Activated CD4-positive, alpha-beta T cell treated with anti-CD3 and anti-CD28 coated beads for 36 hours (primary cell): ENCODE measurements at regions not wholly inside any gene's neighbourhood (a gene's known extent, or its start where the extent isn't known, plus 50 kb on each side); places are given as distances from the start of the nearest gene placed in this dataset.
A peak's percentile ranks its signal among the peaks of the same experiment; 100 is the strongest.

Source experiments
- ATAC-seq: fragments of 200-7000 bp; cut with Tn5 transposase; one replicate; pipeline ENCODE4 v1.10.0; 2021; ENCODE audit warnings: mild to moderate bottlenecking, moderate library complexity
- CTCF ChIA-PET: fragments of 350-600 bp; sonication (Branson Sonifier 250); formaldehyde crosslinking; loops from one replicate; lab custom pipeline; 2021; ENCODE audit warnings: antibody characterized with exemption; lab: Charles Lee
- POLR2A ChIA-PET: fragments of 350-600 bp; sonication (Branson Sonifier 250); formaldehyde crosslinking; loops from one replicate; lab custom pipeline; 2021; ENCODE audit warnings: antibody characterized with exemption, inconsistent platforms; lab: Charles Lee
- DNase-seq: peaks from one replicate; pipeline ENCODE4 v3.0.0-alpha.2; 2020
- H3K27ac Mint-ChIP-seq: one replicate; pipeline ENCODE4 v1.8.0; 2021; ENCODE audit warnings: mixed read lengths
- H3K27me3 Mint-ChIP-seq: one replicate; pipeline ENCODE4 v1.8.0; 2021; ENCODE audit warnings: mixed read lengths
- H3K36me3 Mint-ChIP-seq: one replicate; pipeline ENCODE4 v1.8.0; 2021; ENCODE audit warnings: low read depth, mixed read lengths
- H3K4me1 Mint-ChIP-seq: one replicate; pipeline ENCODE4 v1.8.0; 2021; ENCODE audit warnings: mixed read lengths
- H3K4me3 Mint-ChIP-seq: one replicate; pipeline ENCODE4 v1.8.0; 2021; ENCODE audit warnings: mild to moderate bottlenecking, moderate library complexity, mixed read lengths
- H3K9me3 Mint-ChIP-seq: one replicate; pipeline ENCODE4 v1.8.0; 2021; ENCODE audit warnings: low read depth, mixed read lengths
- intact Hi-C, 2 experiments: fragments of 100-400 bp; cut with DNase I in 1 of 2; cut with micrococcal nuclease in 1 of 2; formaldehyde crosslinking; loops; one replicate each; pipeline versions ENCODE4 v1.14.2 to v1.15.1; 2022 to 2024; cut with DNase I, micrococcal nuclease

DNA sequence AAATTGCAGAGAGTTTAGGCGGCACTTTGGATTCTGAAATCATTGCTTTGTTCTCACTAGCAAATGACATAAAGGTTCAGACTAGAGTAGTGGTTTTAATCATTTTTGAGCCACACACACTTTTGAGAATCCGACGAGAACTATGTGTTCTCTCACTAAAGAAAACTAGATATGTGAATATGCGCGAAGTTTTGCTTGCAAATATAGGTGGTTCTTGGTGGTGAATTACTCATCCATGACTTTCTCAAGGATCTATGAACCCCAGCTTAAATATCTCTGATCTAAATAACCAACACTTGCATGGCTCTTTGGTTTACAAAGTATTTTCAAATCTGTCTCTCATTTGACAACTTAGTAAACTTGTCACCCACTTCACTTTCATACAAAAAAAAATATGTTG, 54.8 kb downstream of the NOG start:
- Mint-ChIP-seq H3K4me3 (no peak overlapping the region), H3K36me3 (no peaks in the 10 kb centered on the region), H3K27me3 (no peaks in the 10 kb centered on the region), H3K27ac (no peak overlapping the region), H3K9me3 (no peaks in the 10 kb centered on the region), H3K4me1 (peaks cover 6% of the 10 kb centered on the region)
- no peak for ATAC-seq
- CTCF ChIA-PET: interaction anchor here (1.4 kb wide), 1 partner anchor 55 kb away, joined by 4 read pairs; the partner anchor contains the start of gene NOG
- DNase-seq: no peak
- intact Hi-C loops: no loop called here
- POLR2A ChIA-PET: interaction anchor here (0.6 kb wide), 1 partner anchor 34 kb away, joined by 3 read pairs; no protein-coding TSS in a partner anchor

DNA sequence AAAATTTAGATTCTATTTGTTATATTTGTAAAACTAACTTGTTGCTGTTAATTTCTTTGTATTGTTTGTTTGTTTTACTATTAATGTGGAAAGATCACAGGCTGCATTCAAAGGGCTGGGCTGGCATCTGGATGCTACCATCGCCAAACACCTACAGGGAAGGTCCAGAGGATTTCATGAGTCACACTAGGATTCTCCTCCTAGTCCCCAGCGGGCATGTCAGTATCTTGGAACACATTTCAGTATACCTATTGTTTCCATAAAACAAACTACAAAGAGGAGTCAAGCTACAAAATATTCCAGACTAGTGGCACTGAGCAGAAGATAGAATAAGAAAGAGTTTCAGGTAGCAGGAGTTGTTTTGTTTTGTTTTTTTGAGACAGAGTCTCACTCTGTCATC, 55.3 kb downstream of the NOG start:
- intact Hi-C loops: no loop called here
- Mint-ChIP-seq H3K27ac (no peak overlapping the region), H3K36me3 (no peaks in the 10 kb centered on the region), H3K27me3 (no peaks in the 10 kb centered on the region), H3K9me3 (no peaks in the 10 kb centered on the region), H3K4me1 (peaks cover 11% of the 10 kb centered on the region), H3K4me3 (no peak overlapping the region)
- POLR2A ChIA-PET: no interaction called here
- CTCF ChIA-PET: no interaction called here
- DNase-seq: no peak
- ATAC-seq: no peak

DNA sequence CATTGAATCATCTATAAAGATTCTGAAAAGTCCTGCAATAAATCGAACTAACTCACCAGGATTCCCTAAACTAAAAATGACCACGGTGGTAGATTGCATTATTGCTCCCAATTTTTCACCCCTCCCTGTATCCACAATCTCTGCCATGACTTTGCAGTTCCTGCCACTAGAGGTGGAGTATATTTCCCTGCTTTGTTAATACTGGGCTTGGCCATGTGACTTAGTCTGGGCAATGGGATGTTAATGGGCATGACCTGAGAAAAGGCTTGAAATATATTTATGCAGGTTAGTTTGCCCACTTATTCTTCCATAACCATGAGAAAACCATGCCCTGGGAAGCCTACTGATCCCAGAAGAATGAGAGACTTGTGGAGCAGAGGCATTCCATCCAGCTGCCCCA, 59.1 kb downstream of the NOG start:
- Mint-ChIP-seq H3K36me3 (no peaks in the 10 kb centered on the region), H3K9me3 (no peaks in the 10 kb centered on the region), H3K27me3 (no peaks in the 10 kb centered on the region), H3K27ac (no peak overlapping the region), H3K4me1 (peaks cover 12% of the 10 kb centered on the region), H3K4me3 (no peak overlapping the region)
- no peak for ATAC-seq
- CTCF ChIA-PET: interaction anchor here (0.9 to 2.9 kb wide), 7 partner anchors 15 to 153 kb away, joined by 3 to 22 read pairs (median 6); partner anchors contain the start of gene NOG
- POLR2A ChIA-PET: no interaction called here
- no peak for DNase-seq
- intact Hi-C loops: no loop called here

DNA sequence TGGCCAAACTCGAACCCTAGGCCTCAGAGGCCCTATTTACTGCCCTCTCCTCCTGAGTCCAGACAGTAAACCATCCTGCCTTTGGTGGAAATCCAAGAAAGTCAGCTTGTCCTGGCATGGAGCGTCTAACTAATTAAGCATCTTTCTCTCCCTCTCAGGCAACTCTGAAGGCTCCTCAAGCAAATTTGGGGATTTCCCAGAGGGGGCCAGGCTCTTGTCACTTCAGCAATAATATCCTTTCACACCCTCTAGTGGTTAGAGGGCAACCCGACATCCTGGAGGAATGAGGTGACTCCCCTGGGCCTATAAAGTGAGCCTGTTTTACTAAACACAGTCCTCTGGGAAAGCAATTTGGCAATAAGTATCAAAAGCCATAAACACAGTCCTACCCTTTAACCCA, 60.4 kb downstream of the NOG start:
- peaks cover 6% of the 10 kb centered on the region for H3K4me1 Mint-ChIP-seq
- no peak overlapping the region for H3K27ac Mint-ChIP-seq
- H3K9me3 Mint-ChIP-seq: no peaks in the 10 kb centered on the region
- peak; percentile 79 for DNase-seq
- H3K4me3 Mint-ChIP-seq: no peak overlapping the region
- peak; percentile 98 for ATAC-seq
- no peaks in the 10 kb centered on the region for H3K36me3 Mint-ChIP-seq
- intact Hi-C loops: loop anchor here (1.0 to 2.0 kb wide), 4 partner anchors 61 to 155 kb away; no protein-coding TSS in a partner anchor
- POLR2A ChIA-PET: no interaction called here
- H3K27me3 Mint-ChIP-seq: no peaks in the 10 kb centered on the region
- CTCF ChIA-PET: interaction anchor here (0.6 to 2.9 kb wide), 15 partner anchors 12 to 1022 kb away, joined by 3 to 22 read pairs (median 3); partner anchors contain the start of gene NOG

DNA sequence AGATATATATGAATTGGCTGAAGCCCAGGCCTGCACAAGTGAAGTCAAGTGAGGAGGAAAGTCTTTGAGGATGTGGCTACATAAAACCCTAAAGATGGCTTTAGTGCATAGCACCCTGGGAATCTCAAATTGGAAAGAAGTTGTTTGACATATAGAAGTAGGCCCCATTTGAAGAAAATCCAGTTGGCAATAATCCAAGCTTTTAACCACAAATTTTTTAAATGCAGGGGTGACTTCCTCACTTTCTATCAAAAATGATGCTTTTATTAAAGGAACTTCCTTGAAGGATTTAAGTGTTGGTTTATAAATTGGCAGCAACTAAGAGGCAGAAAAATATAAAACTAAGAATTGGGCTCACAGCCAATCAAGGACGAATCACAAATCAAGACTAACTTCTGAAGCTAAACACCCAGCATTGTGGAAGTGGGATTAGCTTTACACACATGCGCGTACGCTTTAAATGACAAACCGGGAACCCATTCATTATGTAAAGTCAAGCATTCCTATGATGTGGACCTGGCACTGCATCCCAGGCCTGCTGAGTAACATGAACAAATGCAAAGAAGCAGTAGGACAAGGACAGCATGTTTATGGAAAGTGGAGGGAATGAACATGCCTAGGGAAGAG, 63.3 kb downstream of the NOG start:
- H3K36me3 Mint-ChIP-seq: no peaks in the 10 kb centered on the region
- ATAC-seq (no peak), DNase-seq (no peak)
- H3K27ac Mint-ChIP-seq: no peak overlapping the region
- intact Hi-C loops: no loop called here
- no peaks in the 10 kb centered on the region for H3K9me3 Mint-ChIP-seq
- CTCF ChIA-PET: interaction anchor here (0.6 to 2.7 kb wide), 7 partner anchors 17 to 1296 kb away, joined by 3 to 11 read pairs (median 3); no protein-coding TSS in a partner anchor
- POLR2A ChIA-PET: no interaction called here
- H3K4me3 Mint-ChIP-seq: no peak overlapping the region
- H3K4me1 Mint-ChIP-seq: peaks cover 6% of the 10 kb centered on the region
- H3K27me3 Mint-ChIP-seq: no peaks in the 10 kb centered on the region

DNA sequence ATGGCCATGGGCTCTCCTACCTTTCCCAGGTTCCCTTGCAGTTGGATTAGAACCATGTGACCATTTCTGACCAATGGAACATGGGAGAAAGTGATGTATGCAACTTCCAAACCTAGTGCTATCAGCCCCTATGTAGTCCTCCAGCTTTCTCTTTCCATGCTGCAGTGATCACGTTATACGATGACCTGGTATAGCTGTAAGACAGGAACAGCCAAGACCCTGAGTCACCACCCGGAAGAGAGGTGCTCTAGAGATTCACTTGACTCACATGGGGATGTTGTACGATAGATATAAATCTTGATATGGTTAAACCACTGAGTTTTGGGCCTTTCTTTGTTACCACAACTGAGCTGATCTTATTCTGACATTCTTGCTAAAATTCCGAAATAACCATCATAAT, 65.1 kb downstream of the NOG start:
- Mint-ChIP-seq H3K27me3 (no peaks in the 10 kb centered on the region), H3K4me3 (no peak overlapping the region), H3K4me1 (peaks cover 2% of the 10 kb centered on the region), H3K27ac (no peak overlapping the region), H3K36me3 (no peaks in the 10 kb centered on the region), H3K9me3 (no peaks in the 10 kb centered on the region)
- ATAC-seq (peak; percentile 41), DNase-seq (no peak)
- POLR2A ChIA-PET: no interaction called here
- intact Hi-C loops: no loop called here
- CTCF ChIA-PET: no interaction called here

DNA sequence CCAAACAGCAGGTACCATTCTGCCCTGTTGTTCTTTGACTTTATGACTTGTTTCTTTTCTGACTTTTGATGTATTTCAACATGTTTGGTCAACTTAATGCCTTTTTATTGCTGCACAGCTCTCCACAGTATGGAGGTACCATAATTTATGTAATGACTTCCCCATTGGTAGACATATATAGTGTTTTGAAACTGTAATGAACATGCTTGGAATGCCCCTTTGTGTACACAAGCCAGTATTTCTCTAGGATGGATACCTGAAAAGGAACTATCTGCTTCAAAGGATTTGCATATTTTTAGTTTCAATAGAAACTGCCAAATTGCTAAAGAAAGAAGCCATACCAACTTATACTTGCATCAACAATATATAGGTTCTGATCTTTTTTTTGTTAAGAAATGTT, 66.1 kb downstream of the NOG start:
- ChIA-PET POLR2A (no interaction called here), CTCF (no interaction called here)
- DNase-seq (no peak), ATAC-seq (no peak)
- Mint-ChIP-seq H3K4me3 (no peak overlapping the region), H3K36me3 (no peaks in the 10 kb centered on the region), H3K27me3 (no peaks in the 10 kb centered on the region), H3K9me3 (no peaks in the 10 kb centered on the region), H3K27ac (no peak overlapping the region), H3K4me1 (no peaks in the 10 kb centered on the region)
- intact Hi-C loops: no loop called here

DNA sequence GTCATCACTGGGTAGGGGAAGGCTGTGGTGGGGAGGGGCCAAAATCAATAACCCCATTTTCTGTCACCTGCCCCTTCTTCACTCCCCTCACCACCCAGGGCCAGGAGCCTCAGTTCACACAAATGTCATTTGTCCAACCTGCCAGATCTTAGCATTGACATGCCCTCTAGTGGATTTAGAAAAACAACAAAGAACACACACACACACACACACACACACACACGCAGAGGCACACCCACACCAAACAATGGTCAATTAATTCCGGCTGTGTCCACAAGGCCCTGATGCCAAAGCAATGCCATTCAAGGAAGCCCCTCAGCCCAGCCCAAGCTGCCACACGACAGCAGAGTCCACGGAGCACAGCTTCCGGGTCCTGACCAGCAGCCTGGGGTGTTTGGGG, 68.4 kb downstream of the NOG start:
- Mint-ChIP-seq H3K27me3 (peaks cover 1% of the 10 kb centered on the region), H3K9me3 (no peaks in the 10 kb centered on the region), H3K4me1 (no peaks in the 10 kb centered on the region), H3K4me3 (no peak overlapping the region), H3K36me3 (no peaks in the 10 kb centered on the region), H3K27ac (no peak overlapping the region)
- ATAC-seq: no peak
- CTCF ChIA-PET: interaction anchor here (0.8 to 1.0 kb wide), 2 partner anchors 17 to 58 kb away, joined by 3 to 4 read pairs; no protein-coding TSS in a partner anchor
- POLR2A ChIA-PET: no interaction called here
- intact Hi-C loops: no loop called here
- DNase-seq: no peak

DNA sequence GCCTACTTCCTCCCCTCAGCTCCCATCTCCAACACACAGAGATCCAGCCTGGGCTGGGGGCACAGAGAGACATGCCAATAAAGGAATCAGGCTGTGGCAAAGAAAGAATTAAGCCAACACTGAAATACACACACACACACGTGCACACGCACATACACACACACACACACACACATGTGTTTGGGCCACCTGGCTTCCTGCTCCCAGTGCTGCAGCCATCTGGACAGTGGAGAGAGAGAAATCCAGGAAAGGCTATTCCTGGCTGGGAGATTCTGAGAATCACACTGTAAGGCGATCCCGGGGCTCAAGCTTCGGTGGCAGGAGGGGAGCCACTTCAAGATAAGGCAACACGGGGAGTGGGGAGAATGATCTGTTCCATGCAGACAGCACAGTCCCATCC, 72.4 kb downstream of the NOG start:
- DNase-seq: no peak
- no peaks in the 10 kb centered on the region for H3K36me3 Mint-ChIP-seq
- no peaks in the 10 kb centered on the region for H3K9me3 Mint-ChIP-seq
- ChIA-PET CTCF (interaction anchor here (0.9 to 1.2 kb wide), 2 partner anchors 9 to 11 kb away, joined by 3 read pairs; no protein-coding TSS in a partner anchor), POLR2A (no interaction called here)
- no peak overlapping the region for H3K4me3 Mint-ChIP-seq
- no peaks in the 10 kb centered on the region for H3K4me1 Mint-ChIP-seq
- peaks cover 3% of the 10 kb centered on the region for H3K27me3 Mint-ChIP-seq
- no peak for ATAC-seq
- intact Hi-C loops: no loop called here
- H3K27ac Mint-ChIP-seq: no peak overlapping the region

DNA sequence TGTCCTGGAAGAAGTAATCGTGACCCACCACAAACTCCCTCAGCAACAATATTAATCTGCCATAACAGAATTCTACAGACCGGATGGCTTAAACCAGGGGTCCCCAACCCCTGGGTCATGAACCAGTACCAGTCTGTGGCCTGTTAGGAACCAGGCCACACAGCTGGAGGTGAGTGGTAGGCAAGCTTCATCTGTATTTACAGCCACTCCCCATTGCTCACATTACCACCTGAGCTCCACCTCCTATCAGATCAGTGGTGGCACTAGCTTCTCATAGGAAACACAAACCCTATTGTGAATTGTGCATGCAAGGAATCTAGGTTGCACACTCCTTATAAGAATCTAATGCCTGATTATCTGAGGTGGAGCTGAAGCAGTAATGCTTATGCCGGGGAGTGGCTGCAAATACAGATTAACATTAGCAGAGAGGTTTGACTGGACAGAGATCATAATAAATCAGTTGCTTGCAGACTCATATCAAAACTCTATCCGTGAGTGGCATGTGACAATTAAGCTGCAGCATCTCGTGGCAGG, 74.5 kb downstream of the NOG start:
- Mint-ChIP-seq H3K4me1 (no peaks in the 10 kb centered on the region), H3K9me3 (no peaks in the 10 kb centered on the region), H3K4me3 (no peak overlapping the region), H3K27me3 (peaks cover 11% of the 10 kb centered on the region), H3K36me3 (no peaks in the 10 kb centered on the region), H3K27ac (no peak overlapping the region)
- no peak for ATAC-seq
- DNase-seq: no peak
- ChIA-PET POLR2A (no interaction called here), CTCF (no interaction called here)
- intact Hi-C loops: no loop called here

DNA sequence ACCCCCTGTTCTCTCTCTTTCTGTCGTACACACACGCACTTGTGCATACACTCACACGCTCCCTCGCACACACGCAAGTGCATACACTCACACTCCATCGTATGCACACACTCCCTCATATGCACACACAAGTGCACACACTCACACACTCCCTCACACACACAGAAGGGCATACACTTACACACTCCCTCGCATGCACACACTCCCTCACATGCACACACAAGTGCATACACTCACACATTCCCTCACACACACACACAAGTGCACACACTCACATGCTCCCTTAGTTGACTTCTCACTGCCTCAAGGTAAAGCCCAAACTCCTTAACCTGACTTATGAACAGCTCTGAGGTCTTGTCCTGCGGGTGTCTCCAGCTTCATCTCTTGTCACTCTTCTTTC, 78.7 kb downstream of the NOG start:
- H3K9me3 Mint-ChIP-seq: no peaks in the 10 kb centered on the region
- DNase-seq (no peak), ATAC-seq (no peak)
- no peaks in the 10 kb centered on the region for H3K36me3 Mint-ChIP-seq
- intact Hi-C loops: no loop called here
- H3K27me3 Mint-ChIP-seq: peaks cover 28% of the 10 kb centered on the region
- no peak overlapping the region for H3K27ac Mint-ChIP-seq
- H3K4me1 Mint-ChIP-seq: peaks cover 4% of the 10 kb centered on the region
- H3K4me3 Mint-ChIP-seq: no peak overlapping the region
- ChIA-PET POLR2A (no interaction called here), CTCF (interaction anchor here (0.6 kb wide), 1 partner anchor 195 kb away, joined by 3 read pairs; no protein-coding TSS in a partner anchor)

DNA sequence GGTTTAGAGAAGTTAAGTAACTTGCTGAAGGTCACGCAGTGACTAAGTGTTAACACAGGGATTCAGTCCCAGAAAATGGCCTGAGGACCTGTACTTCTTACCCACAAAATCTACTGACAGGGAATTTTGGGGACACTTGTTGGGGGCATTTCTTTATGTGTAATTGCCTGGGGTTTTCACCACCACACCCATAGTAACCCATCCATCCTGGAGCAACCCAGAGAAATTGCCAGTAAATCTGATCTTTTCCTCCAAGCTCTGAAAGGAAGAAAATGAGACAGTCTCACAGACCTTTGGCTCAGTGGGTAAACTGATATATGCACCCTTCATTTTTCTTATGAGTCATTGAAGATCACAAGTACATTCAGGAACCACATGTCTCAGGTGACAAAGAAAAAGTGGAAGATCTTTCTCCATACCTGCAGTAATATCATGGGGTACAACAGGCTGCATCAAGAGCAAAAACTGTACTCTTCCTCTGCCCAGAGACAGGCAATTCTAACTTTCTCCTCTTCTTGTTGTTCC, 81.0 kb downstream of the NOG start:
- no peak for DNase-seq
- POLR2A ChIA-PET: no interaction called here
- intact Hi-C loops: no loop called here
- no peak overlapping the region for H3K27ac Mint-ChIP-seq
- peaks cover 16% of the 10 kb centered on the region for H3K4me1 Mint-ChIP-seq
- no peak for ATAC-seq
- H3K9me3 Mint-ChIP-seq: no peaks in the 10 kb centered on the region
- CTCF ChIA-PET: interaction anchor here (0.9 to 1.5 kb wide), 2 partner anchors 8 to 41 kb away, joined by 3 to 7 read pairs; no protein-coding TSS in a partner anchor
- H3K36me3 Mint-ChIP-seq: no peaks in the 10 kb centered on the region
- no peak overlapping the region for H3K4me3 Mint-ChIP-seq
- H3K27me3 Mint-ChIP-seq: peaks cover 45% of the 10 kb centered on the region
